ENCODE measurements at regions not wholly inside any gene's neighbourhood (a gene's known extent, or its start where the extent isn't known, plus 50 kb on each side); places are given as distances from the start of the nearest gene placed in this dataset.

- no peak for DNase-seq
These were observed 75.5 kb upstream of the BOD1 start for GRCh38 chr5:173691931-173692330.

GRCh38 chr5:173693670-173694069, 77.2 kb upstream of the BOD1 start:
- no peak for DNase-seq

DNA sequence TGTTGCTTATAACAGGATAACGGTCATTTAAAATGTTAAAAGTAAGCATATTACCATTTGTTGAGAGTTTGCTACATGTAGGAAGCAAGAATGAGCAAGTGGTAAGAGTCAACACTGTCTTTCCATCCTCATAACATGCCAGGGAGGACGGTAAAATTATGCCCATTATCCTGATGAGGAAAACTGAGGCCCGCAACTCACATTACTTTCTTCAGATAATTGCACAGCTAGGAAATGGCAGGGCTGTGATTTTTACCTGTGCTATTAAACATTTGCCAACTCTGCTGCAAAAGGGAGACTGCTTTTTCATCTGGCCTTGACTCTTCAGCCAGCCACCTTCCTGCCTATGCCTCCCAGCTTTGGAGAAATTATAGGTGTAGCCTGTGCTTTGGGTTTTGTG, 79.8 kb upstream of the BOD1 start:
- DNase-seq: no peak

DNA sequence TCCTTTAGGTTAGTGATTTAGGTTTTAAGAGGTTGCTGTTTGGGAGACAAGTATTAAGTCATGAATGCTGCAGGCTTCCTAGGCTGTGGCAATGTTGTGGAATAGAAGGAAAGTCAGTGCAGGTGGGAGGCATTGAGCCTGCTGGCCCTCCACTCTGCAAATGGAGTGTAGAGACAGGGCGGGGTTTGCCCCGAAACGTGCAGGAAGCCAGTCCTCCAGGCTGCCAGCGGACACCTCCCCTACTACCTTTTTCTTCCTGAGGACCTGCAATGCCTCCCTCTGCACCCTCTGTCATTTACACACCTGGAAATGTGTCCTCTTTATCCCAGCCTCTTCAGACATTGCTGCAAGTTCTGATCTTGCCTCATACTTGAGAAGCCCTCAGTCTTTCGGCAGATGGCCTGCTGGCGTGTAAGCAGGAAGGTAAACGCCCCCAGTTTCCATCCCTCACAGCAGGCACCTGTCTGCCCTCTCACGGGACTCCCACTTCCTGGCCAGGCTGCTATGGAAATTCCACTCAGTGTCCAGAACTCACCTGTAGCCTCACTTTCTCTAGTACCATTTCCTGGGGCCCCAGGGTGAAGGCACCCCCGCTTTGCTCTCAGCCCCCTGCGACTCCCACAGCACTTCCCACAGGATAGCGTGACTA, 81.6 kb upstream of the BOD1 start:
- no peak for DNase-seq

GRCh38 chr5:173699966-173700365, 83.5 kb upstream of the BOD1 start:
- no peak for DNase-seq

DNA sequence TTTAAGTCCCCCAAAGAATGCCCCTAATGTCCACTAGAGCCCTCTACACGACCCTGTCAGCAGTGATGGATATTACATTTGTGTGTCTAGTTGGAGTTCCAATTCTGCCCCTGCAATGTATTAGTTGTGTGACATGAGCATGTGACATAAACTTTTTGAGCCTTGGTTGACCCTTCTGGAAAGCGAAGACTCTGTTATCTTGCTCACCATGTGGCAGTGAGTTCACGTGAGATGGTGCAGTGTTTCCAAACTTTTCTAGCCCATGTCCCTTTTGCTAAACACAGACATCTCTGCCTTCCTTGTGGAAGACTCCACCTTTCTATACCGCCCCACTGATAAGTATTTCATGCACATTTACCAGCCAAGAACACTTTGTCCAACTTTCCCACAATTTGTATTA, 87.0 kb upstream of the BOD1 start:
- DNase-seq: no peak

- DNase-seq: no peak
These were observed 88.4 kb upstream of the BOD1 start for GRCh38 chr5:173704615-173705511.

GRCh38 chr5:173705512-173706044, 89.1 kb upstream of the BOD1 start:
- DNase-seq: no peak

DNA sequence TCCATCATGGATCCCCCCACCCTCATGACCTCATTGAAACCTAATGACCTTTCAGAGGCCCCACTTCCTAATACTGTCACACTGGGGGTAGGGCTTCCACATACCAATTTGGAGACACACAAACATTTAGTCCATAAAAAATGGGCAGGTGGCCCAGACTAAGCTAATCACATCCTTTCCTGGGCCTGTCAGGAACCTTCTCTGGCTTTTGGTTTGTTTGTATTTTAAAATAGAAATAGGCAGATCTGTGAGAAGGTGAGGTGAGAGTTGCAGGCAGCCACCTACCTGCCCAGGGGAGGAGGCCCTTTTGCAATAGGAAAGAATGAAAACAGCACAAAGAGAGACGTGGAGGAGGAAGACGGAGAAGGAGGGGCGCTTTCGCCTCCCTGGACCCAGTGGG, 90.2 kb upstream of the BOD1 start:
- DNase-seq: no peak

- DNase-seq: peak in 1 of 2 donors; percentile 31
These were observed 90.9 kb upstream of the BOD1 start for GRCh38 chr5:173707392-173707791.

GRCh38 chr5:173709145-173709544, 92.7 kb upstream of the BOD1 start:
- DNase-seq: no peak

DNA sequence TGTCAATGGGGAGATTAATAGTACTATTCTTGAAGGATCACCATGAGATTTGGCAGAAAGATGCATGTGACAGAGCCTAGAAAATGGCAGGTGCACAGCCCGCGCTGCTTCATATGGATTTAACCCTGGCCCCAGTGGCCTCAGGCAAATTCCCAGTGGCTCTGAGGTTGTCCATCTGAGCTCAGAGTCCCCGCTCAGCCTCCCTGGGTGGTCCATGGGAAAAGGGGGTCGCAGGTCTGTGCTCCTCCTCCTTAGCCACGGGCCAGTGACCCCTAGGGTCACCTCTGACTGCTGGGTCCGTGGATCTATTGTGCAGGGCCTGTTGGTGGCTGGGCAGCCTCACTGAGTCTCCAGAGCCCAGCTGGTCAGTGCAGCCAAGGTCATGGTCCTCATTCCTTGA, 93.3 kb upstream of the BOD1 start:
- DNase-seq: no peak

DNA sequence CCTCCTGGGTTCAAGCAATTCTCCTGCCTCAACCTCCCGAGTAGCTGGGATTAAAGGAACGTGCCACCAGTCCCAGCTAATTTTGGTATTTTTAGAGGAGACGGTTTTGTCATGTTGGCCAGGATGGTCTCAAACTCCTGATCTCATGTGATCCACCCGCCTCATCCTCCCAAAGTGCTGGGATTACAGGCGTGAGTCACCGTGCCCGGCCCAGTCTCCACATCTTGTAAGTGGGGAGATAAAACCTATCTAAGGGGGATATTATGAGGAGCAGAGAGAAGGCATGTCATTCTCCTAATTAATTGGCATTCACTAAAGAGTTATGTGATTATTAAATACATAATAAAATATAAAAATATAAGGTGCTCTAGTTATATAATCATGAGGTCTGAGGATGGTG, 94.1 kb upstream of the BOD1 start:
- no peak for DNase-seq

DNA sequence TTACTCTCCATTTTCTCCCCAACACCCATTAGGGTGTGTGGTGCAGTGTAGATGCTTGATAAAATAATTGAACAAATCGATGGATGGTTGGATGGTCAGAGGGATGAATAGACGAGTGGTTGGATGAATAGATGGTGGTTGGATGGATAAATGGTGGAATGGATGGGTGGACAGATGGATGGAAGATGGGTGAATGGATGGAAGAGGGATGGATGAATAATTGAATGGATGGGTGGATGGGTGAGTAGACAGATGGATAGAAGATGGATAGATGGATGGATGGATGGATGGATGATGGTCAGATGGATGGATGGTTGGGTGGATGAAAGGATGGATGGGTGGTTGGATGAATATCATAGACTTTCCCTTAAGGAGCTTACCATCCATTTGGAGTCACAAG, 95.0 kb upstream of the BOD1 start:
- no peak for DNase-seq

DNA sequence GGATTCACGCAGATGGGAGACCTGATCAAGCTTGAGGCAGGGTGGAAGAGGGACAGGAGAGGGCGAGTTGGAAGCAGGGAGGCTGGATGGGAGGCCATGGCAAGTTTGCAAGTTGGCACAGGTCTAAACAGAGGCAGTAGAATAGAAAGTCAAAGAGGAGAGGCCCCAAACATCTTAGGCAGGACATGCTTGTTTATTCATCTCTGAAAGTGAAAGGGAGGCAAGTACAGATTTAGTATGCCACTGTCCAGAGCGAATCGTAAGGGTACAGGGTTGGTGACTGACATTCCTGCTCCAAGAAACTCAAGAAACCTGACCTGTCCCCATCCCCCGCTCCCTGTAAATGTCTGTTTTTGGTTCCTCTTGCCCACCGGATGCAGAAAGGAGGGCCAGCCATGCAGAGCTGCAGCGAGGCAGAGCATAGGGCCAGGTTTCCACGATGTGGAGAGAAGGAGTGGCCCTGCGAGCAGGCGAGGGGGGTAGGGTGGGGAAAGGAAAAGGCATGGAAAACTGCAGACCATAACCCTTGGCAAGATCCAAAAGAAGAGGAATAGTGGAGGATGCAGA, 96.2 kb upstream of the BOD1 start:
- DNase-seq: no peak

DNA sequence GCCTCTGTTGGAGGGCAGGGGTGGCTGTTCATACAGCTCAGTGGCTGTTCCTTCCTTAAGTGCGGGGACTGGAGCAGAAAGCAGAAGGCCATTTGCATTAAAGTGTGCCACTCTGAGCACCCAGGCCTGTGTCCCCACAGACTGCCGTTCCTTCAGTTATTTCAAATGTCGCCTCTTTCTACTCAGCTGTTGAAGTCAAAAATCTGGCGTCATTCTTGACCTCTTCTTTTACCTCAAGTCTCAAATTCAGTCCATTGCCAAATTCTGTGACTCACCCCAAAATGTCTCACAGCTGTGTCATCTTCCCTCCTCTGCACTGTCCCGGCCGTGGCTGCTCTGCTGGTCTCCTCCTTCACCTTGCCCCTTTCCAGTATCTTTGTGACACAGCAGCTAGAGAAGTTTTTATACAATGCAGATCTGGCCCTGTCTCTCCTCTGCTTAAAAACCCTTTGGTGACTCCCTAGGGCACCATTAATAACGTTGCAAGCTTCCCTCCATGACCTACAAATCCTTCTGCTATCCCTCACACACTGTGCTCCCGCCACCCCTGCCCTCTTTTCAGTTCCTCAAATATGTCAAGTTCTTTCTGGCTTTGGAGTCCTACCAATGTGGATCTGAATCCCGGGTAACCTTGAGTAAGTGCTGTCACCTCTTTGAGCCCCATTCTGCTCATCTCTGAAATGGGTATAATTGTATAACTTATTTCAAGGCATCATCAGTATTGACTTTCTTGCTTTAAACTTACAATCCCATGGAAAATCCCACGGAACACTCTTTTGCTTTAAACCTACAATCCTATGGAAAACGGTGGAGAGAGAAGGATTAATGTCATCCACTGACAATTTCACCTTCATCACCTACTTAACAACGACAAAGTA, 98.3 kb upstream of the BOD1 start:
- DNase-seq: no peak

GRCh38 chr5:173715607-173716006, 99.2 kb upstream of the BOD1 start:
- DNase-seq: no peak

DNA sequence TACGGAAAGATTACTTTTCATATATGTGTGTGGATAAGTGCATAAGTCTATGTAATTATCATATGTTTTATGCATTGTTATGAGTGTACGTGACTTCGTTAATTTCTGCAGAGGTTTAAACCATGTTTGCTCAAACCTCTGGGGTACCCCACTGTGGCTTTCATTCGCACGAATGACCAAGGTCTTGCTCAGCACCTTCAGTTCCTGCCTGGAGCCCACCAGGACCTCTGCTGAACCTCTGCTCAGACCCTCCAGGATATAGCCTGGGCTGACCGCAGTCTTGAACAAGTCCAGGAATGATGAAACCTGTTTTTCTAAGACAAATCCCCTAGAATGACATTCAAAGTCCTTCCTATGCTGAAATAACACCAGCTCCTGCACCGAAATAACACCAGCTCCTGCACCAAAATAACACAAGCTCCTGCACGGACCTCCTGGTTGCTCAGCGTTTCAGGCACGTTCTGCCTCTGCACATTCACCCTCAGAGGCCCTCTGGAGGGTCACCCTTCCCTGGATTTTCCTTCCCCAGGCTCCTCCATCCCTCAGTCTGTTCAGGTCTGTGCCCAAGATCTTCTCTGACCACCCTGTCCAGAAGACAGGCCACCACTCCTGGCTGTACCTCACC, 99.7 kb upstream of the BOD1 start:
- no peak for DNase-seq

GRCh38 chr5:173717959-173718358, 101.5 kb upstream of the BOD1 start:
- DNase-seq: no peak

GRCh38 chr5:173718469-173718868, 102.0 kb upstream of the BOD1 start:
- DNase-seq: no peak

- DNase-seq: no peak
These were observed 103.3 kb upstream of the BOD1 start for GRCh38 chr5:173719731-173720082.

GRCh38 chr5:173720286-173720952, 104.0 kb upstream of the BOD1 start:
- no peak for DNase-seq
